ENCODE measurements at regions not wholly inside any gene's neighbourhood (a gene's known extent, or its start where the extent isn't known, plus 50 kb on each side); places are given as distances from the start of the nearest gene placed in this dataset.
"Not testable (repeated sequence)": the region's sequence is repeated elsewhere in the genome, so short reads cannot be mapped to it uniquely, and the experiment has no call there.

- H3K4me3 ChIP-seq (ENCODE audit: low read length) = no peak overlapping the region
- no peak for DNase-seq (ENCODE audit: low read depth, low spot score)
Observed at GRCh38 chr5:100691085-100691484, 155.9 kb downstream of the FAM174A start.

- DNase-seq (ENCODE audit: low read depth, low spot score) = no peak
Observed at GRCh38 chr5:100691548-100691947, 156.4 kb downstream of the FAM174A start.

GRCh38 chr5:100693481-100693880, 158.3 kb downstream of the FAM174A start:
- no peak overlapping the region for H3K4me3 ChIP-seq (ENCODE audit: low read length)
- DNase-seq (ENCODE audit: low read depth, low spot score) = no peak

More at GRCh38 chr5:100691548-100691947, 156.4 kb downstream of the FAM174A start:
- no peak overlapping the region for H3K4me3 ChIP-seq (ENCODE audit: low read length)

GRCh38 chr5:100694100-100694499, 158.9 kb downstream of the FAM174A start:
- peak; percentile 4 for DNase-seq (ENCODE audit: low read depth, low spot score)
- H3K4me3 ChIP-seq (ENCODE audit: low read length) = no peak overlapping the region

- DNase-seq (ENCODE audit: low read depth, low spot score) = no peak
- H3K4me3 ChIP-seq (ENCODE audit: low read length) = no peak overlapping the region
Observed at GRCh38 chr5:100697970-100698369, 162.8 kb downstream of the FAM174A start.

- no peak overlapping the region for H3K4me3 ChIP-seq (ENCODE audit: low read length)
- DNase-seq (ENCODE audit: low read depth, low spot score) = peak; percentile 10
Observed at GRCh38 chr5:100706776-100707175, 171.6 kb downstream of the FAM174A start.

GRCh38 chr5:100708645-100709171, 173.5 kb downstream of the FAM174A start:
- no peak for DNase-seq (ENCODE audit: low read depth, low spot score)

GRCh38 chr5:100709771-100710170, 174.6 kb downstream of the FAM174A start:
- no peak overlapping the region for H3K4me3 ChIP-seq (ENCODE audit: low read length)
- DNase-seq (ENCODE audit: low read depth, low spot score) = no peak

More at GRCh38 chr5:100708645-100709171, 173.5 kb downstream of the FAM174A start:
- H3K4me3 ChIP-seq (ENCODE audit: low read length) = no peak overlapping the region

GRCh38 chr5:100714780-100715179, 179.6 kb downstream of the FAM174A start:
- not testable (repeated sequence) for DNase-seq (ENCODE audit: low read depth, low spot score); H3K4me3 ChIP-seq (ENCODE audit: low read length)

GRCh38 chr5:100722657-100723056, 180.4 kb downstream of the ST8SIA4 start:
- H3K4me3 ChIP-seq (ENCODE audit: low read length) = no peak overlapping the region
- no peak for DNase-seq (ENCODE audit: low read depth, low spot score)

- H3K4me3 ChIP-seq (ENCODE audit: low read length) = no peak overlapping the region
- DNase-seq (ENCODE audit: low read depth, low spot score) = no peak
Observed at GRCh38 chr5:100723229-100723628, 179.9 kb downstream of the ST8SIA4 start.

GRCh38 chr5:100726116-100726515, 177.0 kb downstream of the ST8SIA4 start:
- DNase-seq (ENCODE audit: low read depth, low spot score) = no peak

GRCh38 chr5:100731768-100732167, 171.3 kb downstream of the ST8SIA4 start:
- peak; percentile 57 for DNase-seq (ENCODE audit: low read depth, low spot score)
- 0 out of 2 replicates have a peak overlapping the region, but pooled peaks have one; percentile 5 for H3K4me3 ChIP-seq (ENCODE audit: low read length)

More at GRCh38 chr5:100726116-100726515, 177.0 kb downstream of the ST8SIA4 start:
- no peak overlapping the region for H3K4me3 ChIP-seq (ENCODE audit: low read length)

GRCh38 chr5:100746730-100747129, 156.4 kb downstream of the ST8SIA4 start:
- H3K4me3 ChIP-seq (ENCODE audit: low read length) = no peak overlapping the region
- DNase-seq (ENCODE audit: low read depth, low spot score) = no peak

- H3K4me3 ChIP-seq (ENCODE audit: low read length) = no peak overlapping the region
- no peak for DNase-seq (ENCODE audit: low read depth, low spot score)
Observed at GRCh38 chr5:100749771-100750284, 153.3 kb downstream of the ST8SIA4 start.

GRCh38 chr5:100755435-100755834, 147.6 kb downstream of the ST8SIA4 start:
- no peak overlapping the region for H3K4me3 ChIP-seq (ENCODE audit: low read length)
- DNase-seq (ENCODE audit: low read depth, low spot score) = no peak
